ENCODE measurements at regions not wholly inside any gene's neighbourhood (a gene's known extent, or its start where the extent isn't known, plus 50 kb on each side); places are given as distances from the start of the nearest gene placed in this dataset.

DNA sequence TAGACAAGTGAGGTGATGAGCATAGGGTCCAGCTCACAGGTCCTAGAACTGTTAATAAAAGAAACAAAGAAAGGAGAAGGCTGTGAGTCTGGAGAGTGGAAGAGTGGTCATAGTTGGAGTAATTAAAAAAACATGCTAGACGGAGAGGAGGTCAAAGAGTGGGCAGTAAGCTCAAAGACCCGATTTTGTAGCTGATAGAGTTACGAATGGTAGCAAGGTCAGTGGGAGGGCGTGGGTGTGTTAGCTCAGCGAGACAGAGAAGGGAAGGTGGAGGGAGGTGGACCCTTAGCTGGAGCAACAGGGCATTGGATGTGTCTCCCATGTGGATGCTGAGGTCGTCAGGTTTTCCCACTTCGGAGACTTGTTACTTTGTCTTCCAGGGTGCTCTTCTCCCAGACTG lies 431.7 kb downstream of the CDH26 start:
- H3K4me1 ChIP-seq (ENCODE audit: control insufficient read depth in 2 of 3, insufficient read depth in 2 of 3, low read depth in 1 of 3, low read length in 3 of 3) = no peaks in the 10 kb centered on the region
- DNase-seq (no peak), FAIRE-seq (no peak)
- TF ChIP-seq, protein P1, sequence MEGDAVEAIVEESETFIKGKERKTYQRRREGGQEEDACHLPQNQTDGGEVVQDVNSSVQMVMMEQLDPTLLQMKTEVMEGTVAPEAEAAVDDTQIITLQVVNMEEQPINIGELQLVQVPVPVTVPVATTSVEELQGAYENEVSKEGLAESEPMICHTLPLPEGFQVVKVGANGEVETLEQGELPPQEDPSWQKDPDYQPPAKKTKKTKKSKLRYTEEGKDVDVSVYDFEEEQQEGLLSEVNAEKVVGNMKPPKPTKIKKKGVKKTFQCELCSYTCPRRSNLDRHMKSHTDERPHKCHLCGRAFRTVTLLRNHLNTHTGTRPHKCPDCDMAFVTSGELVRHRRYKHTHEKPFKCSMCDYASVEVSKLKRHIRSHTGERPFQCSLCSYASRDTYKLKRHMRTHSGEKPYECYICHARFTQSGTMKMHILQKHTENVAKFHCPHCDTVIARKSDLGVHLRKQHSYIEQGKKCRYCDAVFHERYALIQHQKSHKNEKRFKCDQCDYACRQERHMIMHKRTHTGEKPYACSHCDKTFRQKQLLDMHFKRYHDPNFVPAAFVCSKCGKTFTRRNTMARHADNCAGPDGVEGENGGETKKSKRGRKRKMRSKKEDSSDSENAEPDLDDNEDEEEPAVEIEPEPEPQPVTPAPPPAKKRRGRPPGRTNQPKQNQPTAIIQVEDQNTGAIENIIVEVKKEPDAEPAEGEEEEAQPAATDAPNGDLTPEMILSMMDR (IDR thresholded peaks at IDR 0.05; ENCODE audit: borderline replicate concordance, extremely low read depth, insufficient read depth) = no peak
- H3K36me3 ChIP-seq (ENCODE audit: control insufficient read depth in 2 of 3, insufficient read depth in 3 of 3, low read length in 3 of 3) = no peaks in the 10 kb centered on the region
- H3K9me3 ChIP-seq (ENCODE audit: control insufficient read depth in 2 of 3, insufficient read depth in 1 of 3, low read length in 3 of 3) = no peaks in the 10 kb centered on the region
- intact Hi-C loops (cut with DNase I) = no loop called here
- H3K4me3 ChIP-seq (ENCODE audit: low read length in 3 of 3) = no peak overlapping the region
- no peak overlapping the region for H3K9ac ChIP-seq (ENCODE audit: low read length in 3 of 3)
- H3K27ac ChIP-seq (ENCODE audit: low read depth in 2 of 2, low read length in 2 of 2) = no peak overlapping the region
- no peaks in the 10 kb centered on the region for H3K27me3 ChIP-seq (ENCODE audit: control insufficient read depth, insufficient read depth, low read length)

DNA sequence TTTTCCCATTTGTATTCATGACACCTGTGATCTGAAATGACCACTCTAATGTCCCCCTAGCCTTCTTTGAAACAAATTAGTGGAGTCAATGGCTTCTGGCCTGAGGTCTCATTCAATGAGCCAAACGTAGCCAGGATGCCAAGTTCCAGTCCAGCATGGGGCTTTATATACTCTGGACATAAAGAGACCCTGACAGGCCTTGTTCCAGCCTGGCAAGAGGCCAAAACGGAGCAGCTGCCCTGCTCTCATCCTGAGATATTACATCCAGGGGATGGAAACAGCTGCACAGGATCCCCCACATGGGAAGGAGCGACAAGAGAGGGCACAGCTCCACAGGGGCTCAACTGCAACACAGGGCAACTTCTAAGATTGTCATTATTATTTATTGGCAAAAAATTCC lies 437.8 kb downstream of the CDH26 start:
- intact Hi-C loops (cut with DNase I) = no loop called here
- FAIRE-seq = no peak
- no peaks in the 10 kb centered on the region for H3K4me1 ChIP-seq (ENCODE audit: control insufficient read depth in 2 of 3, insufficient read depth in 2 of 3, low read depth in 1 of 3, low read length in 3 of 3)
- no peak for DNase-seq
- H3K9ac ChIP-seq (ENCODE audit: low read length in 3 of 3) = no peak overlapping the region
- H3K27me3 ChIP-seq (ENCODE audit: control insufficient read depth, insufficient read depth, low read length) = no peaks in the 10 kb centered on the region
- no peaks in the 10 kb centered on the region for H3K36me3 ChIP-seq (ENCODE audit: control insufficient read depth in 2 of 3, insufficient read depth in 3 of 3, low read length in 3 of 3)
- peaks cover 0 to 4% (median 0%) of the 10 kb centered on the region in 3 donors for H3K9me3 ChIP-seq (ENCODE audit: control insufficient read depth in 2 of 3, insufficient read depth in 1 of 3, low read length in 3 of 3)
- TF ChIP-seq, protein P1 (IDR thresholded peaks at IDR 0.05; ENCODE audit: borderline replicate concordance, extremely low read depth, insufficient read depth) = no peak
- H3K4me3 ChIP-seq (ENCODE audit: low read length in 3 of 3) = no peak overlapping the region
- no peak overlapping the region for H3K27ac ChIP-seq (ENCODE audit: low read depth in 2 of 2, low read length in 2 of 2)

DNA sequence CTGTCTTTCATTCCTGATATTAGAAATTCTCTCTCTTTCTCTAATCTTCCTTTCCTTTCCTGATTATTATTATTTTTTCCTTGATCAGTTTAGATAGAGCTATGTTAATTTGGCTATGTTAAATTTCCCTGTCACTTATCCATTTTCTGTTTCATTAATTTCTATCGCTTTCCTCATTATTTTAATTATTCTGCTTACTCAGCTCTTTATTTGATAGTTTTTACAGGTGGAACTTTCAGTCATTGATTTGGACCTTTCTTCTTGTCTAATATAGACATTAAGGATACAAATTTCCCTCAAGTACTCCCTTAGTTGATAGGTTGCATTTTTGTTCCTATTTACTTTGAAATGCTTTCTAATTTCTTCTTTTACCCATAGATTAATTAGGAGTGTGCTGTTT lies 442.3 kb downstream of the CDH26 start:
- FAIRE-seq = no peak
- intact Hi-C loops (cut with DNase I) = no loop called here
- no peaks in the 10 kb centered on the region for H3K36me3 ChIP-seq (ENCODE audit: control insufficient read depth in 2 of 3, insufficient read depth in 3 of 3, low read length in 3 of 3)
- no peak overlapping the region for H3K27ac ChIP-seq (ENCODE audit: low read depth in 2 of 2, low read length in 2 of 2)
- TF ChIP-seq, protein P1 (IDR thresholded peaks at IDR 0.05; ENCODE audit: borderline replicate concordance, extremely low read depth, insufficient read depth) = no peak
- H3K4me1 ChIP-seq (ENCODE audit: control insufficient read depth in 2 of 3, insufficient read depth in 2 of 3, low read depth in 1 of 3, low read length in 3 of 3) = no peaks in the 10 kb centered on the region
- H3K9ac ChIP-seq (ENCODE audit: low read length in 3 of 3) = no peak overlapping the region
- no peak overlapping the region for H3K4me3 ChIP-seq (ENCODE audit: low read length in 3 of 3)
- DNase-seq = no peak
- H3K9me3 ChIP-seq (ENCODE audit: control insufficient read depth in 2 of 3, insufficient read depth in 1 of 3, low read length in 3 of 3) = peaks cover 0 to 4% (median 0%) of the 10 kb centered on the region in 3 donors
- H3K27me3 ChIP-seq (ENCODE audit: control insufficient read depth, insufficient read depth, low read length) = no peaks in the 10 kb centered on the region

Data from kidney (tissue), 13 donors.